ENCODE measurements at regions not wholly inside any gene's neighbourhood (a gene's known extent, or its start where the extent isn't known, plus 50 kb on each side); places are given as distances from the start of the nearest gene placed in this dataset.

DNA sequence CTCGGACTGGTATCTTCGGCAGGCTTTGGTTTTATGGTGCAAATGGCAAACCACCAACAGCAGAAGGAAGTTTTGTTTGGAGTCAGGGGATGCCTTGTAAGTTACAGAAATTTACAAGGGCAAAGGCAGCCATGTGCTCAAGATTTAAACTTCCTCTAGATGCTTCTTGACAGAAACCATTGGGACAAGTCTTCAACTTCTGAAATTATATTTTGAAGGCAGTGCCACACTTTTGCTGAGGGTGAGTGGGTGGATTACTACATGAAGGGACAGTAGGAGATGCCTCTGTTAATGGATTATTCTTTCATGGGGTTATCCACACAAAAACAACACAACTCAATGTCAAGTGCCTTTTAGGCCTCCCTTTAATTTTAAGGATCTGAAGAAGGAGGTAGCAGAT is 97.9 kb downstream of the VAPA start:
- no peak for DNase-seq (ENCODE audit: low read depth in 1 of 2, low spot score in 1 of 2)
- Histone ChIP-seq H3K4me3 (replicated peaks; ENCODE audit: insufficient read depth, low read length) (no peak overlapping the region), H3K27ac (replicated peaks) (no peak overlapping the region), H3K27me3 (ENCODE audit: insufficient read depth, poor library complexity, severe bottlenecking) (no peaks in the 10 kb centered on the region)
- TF ChIP-seq SPI1 (IDR thresholded peaks at IDR 0.05; ENCODE audit: borderline replicate concordance, low read depth) (no peak), REST (IDR thresholded peaks at IDR 0.05; ENCODE audit: insufficient replicate concordance, low read depth) (no peak), POLR2AphosphoS5 (IDR thresholded peaks at IDR 0.05; ENCODE audit: low read depth) (no peak)
- TF ChIP-seq, protein P1, sequence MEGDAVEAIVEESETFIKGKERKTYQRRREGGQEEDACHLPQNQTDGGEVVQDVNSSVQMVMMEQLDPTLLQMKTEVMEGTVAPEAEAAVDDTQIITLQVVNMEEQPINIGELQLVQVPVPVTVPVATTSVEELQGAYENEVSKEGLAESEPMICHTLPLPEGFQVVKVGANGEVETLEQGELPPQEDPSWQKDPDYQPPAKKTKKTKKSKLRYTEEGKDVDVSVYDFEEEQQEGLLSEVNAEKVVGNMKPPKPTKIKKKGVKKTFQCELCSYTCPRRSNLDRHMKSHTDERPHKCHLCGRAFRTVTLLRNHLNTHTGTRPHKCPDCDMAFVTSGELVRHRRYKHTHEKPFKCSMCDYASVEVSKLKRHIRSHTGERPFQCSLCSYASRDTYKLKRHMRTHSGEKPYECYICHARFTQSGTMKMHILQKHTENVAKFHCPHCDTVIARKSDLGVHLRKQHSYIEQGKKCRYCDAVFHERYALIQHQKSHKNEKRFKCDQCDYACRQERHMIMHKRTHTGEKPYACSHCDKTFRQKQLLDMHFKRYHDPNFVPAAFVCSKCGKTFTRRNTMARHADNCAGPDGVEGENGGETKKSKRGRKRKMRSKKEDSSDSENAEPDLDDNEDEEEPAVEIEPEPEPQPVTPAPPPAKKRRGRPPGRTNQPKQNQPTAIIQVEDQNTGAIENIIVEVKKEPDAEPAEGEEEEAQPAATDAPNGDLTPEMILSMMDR (IDR thresholded peaks at IDR 0.05; ENCODE audit: insufficient read depth, low read length), result no peak

DNA sequence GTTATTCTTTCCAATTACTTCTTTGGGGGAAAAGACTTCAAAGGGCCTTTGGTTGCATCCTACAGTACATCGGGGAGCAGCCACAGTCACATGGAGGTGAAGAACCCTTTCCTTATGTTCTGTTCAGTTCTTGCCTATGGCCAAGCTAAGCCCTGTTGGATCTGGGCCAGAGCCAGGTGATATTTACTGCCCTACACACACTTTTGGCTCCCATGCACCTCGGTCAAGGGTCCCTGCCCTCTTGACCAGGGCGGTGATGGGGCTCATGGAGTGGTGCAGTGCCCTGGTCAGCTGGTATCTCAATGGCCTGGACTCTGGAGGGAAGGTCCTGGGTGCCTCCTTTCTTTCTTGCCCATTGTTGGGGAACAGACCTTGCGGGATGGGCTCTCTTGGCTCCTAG is 98.7 kb downstream of the VAPA start:
- Histone ChIP-seq H3K4me3 (replicated peaks; ENCODE audit: insufficient read depth, low read length) (no peak overlapping the region), H3K27ac (replicated peaks) (no peak overlapping the region), H3K27me3 (ENCODE audit: insufficient read depth, poor library complexity, severe bottlenecking) (no peaks in the 10 kb centered on the region)
- TF ChIP-seq, protein P1 (IDR thresholded peaks at IDR 0.05; ENCODE audit: insufficient read depth, low read length), result no peak
- no peak for TF ChIP-seq GABPA (IDR thresholded peaks at IDR 0.05; ENCODE audit: low read depth)
- no peak for TF ChIP-seq REST (IDR thresholded peaks at IDR 0.05; ENCODE audit: insufficient replicate concordance, low read depth)
- no peak for TF ChIP-seq POLR2AphosphoS5 (IDR thresholded peaks at IDR 0.05; ENCODE audit: low read depth)
- TF ChIP-seq SPI1 (IDR thresholded peaks at IDR 0.05; ENCODE audit: borderline replicate concordance, low read depth), result no peak
- no peak for DNase-seq (ENCODE audit: low read depth in 1 of 2, low spot score in 1 of 2)

DNA sequence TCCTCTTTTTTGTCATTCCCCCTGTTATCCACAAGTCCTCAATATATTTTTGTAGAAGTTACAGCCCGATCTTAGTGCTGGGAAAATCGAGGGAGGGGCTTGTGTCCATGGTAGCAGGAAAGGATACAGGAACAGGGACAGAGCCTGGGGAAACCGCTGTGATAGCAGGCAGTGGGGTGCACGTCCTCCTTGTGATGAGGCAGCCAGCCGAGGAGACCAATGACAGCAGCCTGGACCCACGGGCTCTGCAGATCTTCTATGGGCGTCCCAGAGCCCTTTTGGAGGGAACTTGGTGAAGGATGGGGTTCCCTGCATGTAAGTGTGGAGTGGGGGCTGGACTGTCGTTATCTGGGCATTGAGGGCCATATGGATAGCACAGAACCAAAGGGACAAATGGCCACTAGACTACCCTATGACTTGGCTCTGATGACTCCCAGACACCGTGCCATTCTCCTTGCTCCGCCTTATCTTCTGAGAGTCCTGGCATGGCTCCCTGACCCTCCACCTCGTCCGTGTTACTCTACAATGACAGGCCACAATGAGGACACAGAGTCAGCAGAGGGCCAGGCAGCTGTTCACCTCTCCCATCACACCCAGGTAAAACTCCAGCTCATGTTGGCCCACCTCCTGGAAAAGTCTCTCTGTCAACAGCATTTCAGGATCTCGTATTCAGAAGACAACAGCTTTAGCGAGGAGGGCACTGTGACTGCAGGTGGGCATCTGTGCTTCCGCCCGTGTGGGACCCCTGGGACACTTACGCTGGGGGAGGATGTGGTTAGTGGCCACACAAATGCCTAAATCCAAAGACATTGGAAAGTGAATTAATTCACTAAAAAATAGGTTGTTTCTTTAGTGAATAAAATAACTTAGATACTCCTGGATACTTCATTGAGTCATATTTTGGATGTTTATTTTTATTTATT is 100.1 kb downstream of the VAPA start:
- DNase-seq (ENCODE audit: low read depth in 1 of 2, low spot score in 1 of 2), result no peak
- H3K27me3 ChIP-seq (ENCODE audit: insufficient read depth, poor library complexity, severe bottlenecking), result no peaks in the 10 kb centered on the region
- H3K27ac ChIP-seq (replicated peaks), result no peak overlapping the region
- H3K4me3 ChIP-seq (replicated peaks; ENCODE audit: insufficient read depth, low read length), result no peak overlapping the region
- TF ChIP-seq REST (IDR thresholded peaks at IDR 0.05; ENCODE audit: insufficient replicate concordance, low read depth), result no peak
- TF ChIP-seq, protein P1 (IDR thresholded peaks at IDR 0.05; ENCODE audit: insufficient read depth, low read length), result no peak

All from HL-60 (cell line).